Psoas muscle (tissue), 7 donors: ENCODE measurements at regions not wholly inside any gene's neighbourhood (a gene's known extent, or its start where the extent isn't known, plus 50 kb on each side); places are given as distances from the start of the nearest gene placed in this dataset.
"Not testable (repeated sequence)": the region's sequence is repeated elsewhere in the genome, so short reads cannot be mapped to it uniquely, and the experiment has no call there.

Experiments
- ATAC-seq, 4 donors: fragments of 200-7000 bp; cut with Tn5 transposase; one replicate each; pipeline ENCODE4 v1.9.1; 2020; ENCODE audit warnings: moderate library complexity in 3 of 4, mild to moderate bottlenecking in 2 of 4
- DNase-seq, 2 donors: peaks; one replicate each; pipeline ENCODE4 v3.0.0-alpha.2; 2020
- H3K27ac ChIP-seq: fragments of 200-600 bp; one replicate; pipeline ENCODE4 v1.8.0; 2022
- H3K27me3 ChIP-seq, 3 donors: fragments of 200-600 bp in 1 of 3; one replicate each; pipeline versions ENCODE4 v1.6.1 to v1.8.0; 2013 to 2022; ENCODE audit warnings: low read length in 2 of 3, mild to moderate bottlenecking in 2 of 3, moderate library complexity in 1 of 3; ENCODE audit not compliant: insufficient read depth in 3 of 3
- H3K36me3 ChIP-seq, 2 donors: fragments of 200-600 bp in 1 of 2; one replicate each; pipeline versions ENCODE4 v1.6.1 to v1.8.0; 2013 to 2022; ENCODE audit warnings: low read depth in 1 of 2, mild to moderate bottlenecking in 1 of 2, moderate library complexity in 1 of 2; ENCODE audit not compliant: insufficient read depth in 1 of 2
- H3K4me1 ChIP-seq: fragments of 200-600 bp; one replicate; pipeline ENCODE4 v1.8.0; 2022
- H3K4me3 ChIP-seq: fragments of 200-600 bp; one replicate; pipeline ENCODE4 v1.8.0; 2022; ENCODE audit warnings: mild to moderate bottlenecking
- H3K9me3 ChIP-seq: fragments of 200-600 bp; one replicate; pipeline ENCODE4 v1.8.0; 2022
- CTCF ChIP-seq: fragments of 200-600 bp; IDR thresholded peaks from one replicate; pipeline ENCODE4 v1.8.0; 2022; ENCODE audit warnings: antibody characterized with exemption
- WGBS, 3 donors: extraction: QIAGEN DNeasy Blood & Tissue Kit; methylation state at CpG; one replicate each; pipeline versions ENCODE4 v1.1.6 to v1.1.7; 2013; 5-methylcytosine and 5-hydroxymethylcytosine counted together
- intact Hi-C, 2 donors: fragments of 100-400 bp; cut with DNase I; formaldehyde crosslinking; loops; one replicate each; pipeline versions ENCODE4 v1.11.0 to v1.14.2; 2022
- donor health status: healthy with polysubstance abuse.
- donor health status: DM: no; HTN: no; CAD: no; lungs with moderate emphysema.
- donor health status: Bipolar disorder and iron deficiency.
- donor health status: healthy.
- donor health status: DM: yes; HTN: yes; CAD: no.
- donor health status: DM: no; HTN: no; CAD: no.
- donor health status: DM: yes; HTN: yes; CAD: no.

GRCh38 chr3:110436209-110436608 is 635.4 kb upstream of the NECTIN3 start:
- 92 to 97% (median 95%) methylated on average over 3 of the region's 3 CpGs for WGBS, 3 donors

GRCh38 chr3:110440066-110440653 is 631.5 kb upstream of the NECTIN3 start:
- intact Hi-C loops, H3K27ac ChIP-seq, H3K4me3 ChIP-seq, H3K36me3 ChIP-seq, DNase-seq, ATAC-seq, H3K9me3 ChIP-seq, H3K27me3 ChIP-seq, H3K4me1 ChIP-seq: not testable (repeated sequence)
- 89 to 92% (median 90%) methylated on average over 29 to 30 of the region's 30 CpGs for WGBS, 3 donors

More at GRCh38 chr3:110436209-110436608, 635.4 kb upstream of the NECTIN3 start:
- no peaks in the 10 kb centered on the region for H3K27me3 ChIP-seq
- no peak for DNase-seq
- no peaks in the 10 kb centered on the region for H3K4me1 ChIP-seq
- intact Hi-C loops: no loop called here
- H3K9me3 ChIP-seq: no peaks in the 10 kb centered on the region
- H3K36me3 ChIP-seq: no peaks in the 10 kb centered on the region
- H3K27ac ChIP-seq: no peak overlapping the region
- ATAC-seq: no peak
- no peak for TF ChIP-seq CTCF
- no peak overlapping the region for H3K4me3 ChIP-seq

GRCh38 chr3:110454066-110454465 is 617.5 kb upstream of the NECTIN3 start:
- Histone ChIP-seq H3K36me3 (no peaks in the 10 kb centered on the region), H3K27ac (no peak overlapping the region), H3K27me3 (no peaks in the 10 kb centered on the region), H3K9me3 (no peaks in the 10 kb centered on the region), H3K4me3 (no peak overlapping the region), H3K4me1 (no peaks in the 10 kb centered on the region)
- 86 to 89% (median 87%) methylated on average over 4 of the region's 4 CpGs for WGBS, 3 donors
- DNase-seq (no peak), ATAC-seq (no peak)
- intact Hi-C loops: no loop called here
- TF ChIP-seq CTCF: no peak

- ATAC-seq: no peak
- no peak for TF ChIP-seq CTCF
- Histone ChIP-seq H3K36me3 (no peaks in the 10 kb centered on the region), H3K9me3 (no peaks in the 10 kb centered on the region), H3K4me1 (no peaks in the 10 kb centered on the region), H3K4me3 (no peak overlapping the region), H3K27me3 (no peaks in the 10 kb centered on the region), H3K27ac (no peak overlapping the region)
- intact Hi-C loops: no loop called here
- DNase-seq: no peak
- 75 to 87% (median 86%) methylated on average over 2 of the region's 2 CpGs for WGBS, 3 donors
Observed at GRCh38 chr3:110456001-110456400, 615.6 kb upstream of the NECTIN3 start.

GRCh38 chr3:110456438-110457138 is 615.0 kb upstream of the NECTIN3 start:
- no peaks in the 10 kb centered on the region for H3K27me3 ChIP-seq
- H3K4me3 ChIP-seq: no peak overlapping the region
- no peak for ATAC-seq
- intact Hi-C loops: no loop called here
- WGBS, 3 donors: 69 to 78% (median 77%) methylated on average over 4 of the region's 4 CpGs
- no peak overlapping the region for H3K27ac ChIP-seq
- H3K9me3 ChIP-seq: no peaks in the 10 kb centered on the region
- no peak for DNase-seq
- TF ChIP-seq CTCF: no peak
- no peaks in the 10 kb centered on the region for H3K36me3 ChIP-seq
- H3K4me1 ChIP-seq: no peaks in the 10 kb centered on the region
